B cell (primary cell): ENCODE measurements at regions not wholly inside any gene's neighbourhood (a gene's known extent, or its start where the extent isn't known, plus 50 kb on each side); places are given as distances from the start of the nearest gene placed in this dataset.

Experiments used
- ATAC-seq: fragments of 200-7000 bp; cut with Tn5 transposase; one replicate; pipeline ENCODE4 v1.10.0; 2021; ENCODE audit warnings: low read depth, mild to moderate bottlenecking, moderate number of reproducible peaks, moderate library complexity
- CTCF ChIA-PET: fragments of 350-600 bp; sonication (Branson Sonifier 250); formaldehyde crosslinking; loops from one replicate; lab custom pipeline; 2021; ENCODE audit warnings: antibody characterized with exemption, inconsistent platforms; lab: Charles Lee
- POLR2A ChIA-PET: fragments of 350-600 bp; sonication (Branson Sonifier 250); formaldehyde crosslinking; loops from one replicate; lab custom pipeline; 2021; ENCODE audit warnings: antibody characterized with exemption; lab: Charles Lee
- DNase-seq: peaks from one replicate; pipeline ENCODE4 v3.0.0; 2013
- H2AFZ ChIP-seq: 2 replicates; pipeline ENCODE4 v1.6.1; 2012; ENCODE audit warnings: mild to moderate bottlenecking, low read depth, low read length; ENCODE audit not compliant: insufficient read depth, poor library complexity, severe bottlenecking
- H3K27ac ChIP-seq, 2 donors: 1 replicate in 1 of 2; 2 replicates in 1 of 2; pipeline ENCODE4 v1.5.1; 2012 to 2013; ENCODE audit warnings: low read length in 2 of 2, mild to moderate bottlenecking in 2 of 2, moderate library complexity in 1 of 2
- H3K27me3 ChIP-seq, 4 experiments: fragments of 200-600 bp in 1 of 4; sonication (generic) in 1 of 4; replicated peaks in 1 of 4; 1 replicate in 2 of 4; 2 replicates in 2 of 4; pipeline versions ENCODE4 v1.6.1 to v1.7.0; 2013 to 2016; ENCODE audit warnings: low read length in 3 of 4, mild to moderate bottlenecking in 2 of 4, mixed read lengths in 1 of 4, moderate library complexity in 1 of 4; ENCODE audit not compliant: insufficient read depth in 4 of 4, control insufficient read depth in 3 of 4; ENCODE audit errors: control extremely low read depth in 1 of 4
- H3K36me3 ChIP-seq, 2 experiments: replicated peaks in 1 of 2; 1 replicate in 1 of 2; 2 replicates in 1 of 2; pipeline versions ENCODE4 v1.6.1 to v1.7.1; 2013; ENCODE audit warnings: low read length in 1 of 2; ENCODE audit not compliant: insufficient read depth in 2 of 2, control insufficient read depth in 1 of 2; ENCODE audit errors: control extremely low read depth in 1 of 2, extremely low read depth in 1 of 2
- H3K4me1 ChIP-seq, 2 donors: fragments of 200-600 bp in 1 of 2; sonication (generic) in 1 of 2; 1 replicate in 1 of 2; 2 replicates in 1 of 2; pipeline versions ENCODE4 v1.5.1 to v1.6.1; 2013 to 2017; ENCODE audit warnings: low read length in 2 of 2; ENCODE audit not compliant: control insufficient read depth in 2 of 2, insufficient read depth in 2 of 2
- H3K4me2 ChIP-seq: replicated peaks from 2 replicates; pipeline ENCODE3; 2012; ENCODE audit warnings: mild to moderate bottlenecking, low read depth, low read length; ENCODE audit not compliant: poor library complexity, severe bottlenecking
- H3K4me3 ChIP-seq, 5 experiments: fragments of 200-600 bp in 1 of 5; sonication (generic) in 1 of 5; 1 replicate in 3 of 5; 2 replicates in 2 of 5; pipeline versions ENCODE4 v1.5.1 to v1.7.0; 2011 to 2016; ENCODE audit warnings: low read length in 4 of 5, mild to moderate bottlenecking in 4 of 5, low read depth in 2 of 5, control low read depth in 1 of 5, moderate library complexity in 1 of 5; ENCODE audit not compliant: insufficient read depth in 1 of 5; ENCODE audit errors: control extremely low read depth in 1 of 5, extremely low read depth in 1 of 5
- H3K79me2 ChIP-seq: fragments of 200-600 bp; sonication (generic); one replicate; pipeline ENCODE4 v1.6.0; 2016; ENCODE audit warnings: low read length; ENCODE audit not compliant: control insufficient read depth, insufficient read depth
- H3K9ac ChIP-seq: fragments of 200-600 bp; sonication (generic); 2 replicates; pipeline ENCODE4 v1.6.1; 2017; ENCODE audit warnings: mild to moderate bottlenecking, low read length, moderate library complexity
- H3K9me3 ChIP-seq, 3 donors: one replicate each; pipeline versions ENCODE4 v1.6.1 to v1.7.1; 2013; ENCODE audit warnings: low read length in 2 of 3; ENCODE audit not compliant: control insufficient read depth in 2 of 3, insufficient read depth in 1 of 3; ENCODE audit errors: control extremely low read depth in 1 of 3
- H4K20me1 ChIP-seq: 2 replicates; pipeline ENCODE4 v1.6.0; 2012; ENCODE audit warnings: mild to moderate bottlenecking, low read length; ENCODE audit not compliant: insufficient read depth, control insufficient read depth, poor library complexity, severe bottlenecking
- H3K27ac Mint-ChIP-seq: one replicate; pipeline ENCODE4 v1.8.0; 2021; ENCODE audit warnings: mixed read lengths
- H3K27me3 Mint-ChIP-seq: one replicate; pipeline ENCODE4 v1.8.0; 2021; ENCODE audit warnings: mixed read lengths
- H3K4me1 Mint-ChIP-seq: one replicate; pipeline ENCODE4 v1.8.0; 2021; ENCODE audit warnings: mixed read lengths
- H3K4me3 Mint-ChIP-seq: one replicate; pipeline ENCODE4 v1.8.0; 2021; ENCODE audit warnings: mixed read lengths
- H3K9me3 Mint-ChIP-seq: one replicate; pipeline ENCODE4 v1.8.0; 2022; ENCODE audit warnings: mixed read lengths; ENCODE audit not compliant: insufficient read depth
- CTCF ChIP-seq: fragments of 200-600 bp; IDR thresholded peaks from one replicate; pipeline ENCODE4 v1.8.0; 2022; ENCODE audit warnings: antibody characterized with exemption, mild to moderate bottlenecking
- EZH2 ChIP-seq: IDR thresholded peaks from 2 replicates; pipeline ENCODE4 v1.6.1; 2012; ENCODE audit warnings: borderline replicate concordance, low read depth, mild to moderate bottlenecking, moderate library complexity, low read length; ENCODE audit not compliant: insufficient read depth, poor library complexity, severe bottlenecking
- WGBS: methylation state at CpG from one replicate; pipeline ENCODE4 v1.1.5; 2013; ENCODE audit warnings: missing lambda C conversion rate; ENCODE audit not compliant: insufficient coverage; 5-methylcytosine and 5-hydroxymethylcytosine counted together
- intact Hi-C: fragments of 100-400 bp; cut with micrococcal nuclease; formaldehyde crosslinking; loops from one replicate; pipeline ENCODE4 v1.10.0; 2022

GRCh38 chr4:102449751-102450352 is 51.3 kb upstream of the NFKB1 start:
- no peaks in the 10 kb centered on the region for H3K9me3 Mint-ChIP-seq
- TF ChIP-seq EZH2 = no peak
- peak; percentile 71 for TF ChIP-seq CTCF
- Histone ChIP-seq H3K27ac (no peak overlapping the region), H4K20me1 (no peaks in the 10 kb centered on the region), H3K79me2 (no peaks in the 10 kb centered on the region), H2AFZ (no peak overlapping the region), H3K9me3 (no peaks in the 10 kb centered on the region), H3K4me3 (no peak overlapping the region), H3K27me3 (no peaks in the 10 kb centered on the region), H3K36me3 (no peaks in the 10 kb centered on the region), H3K4me2 (no peak overlapping the region), H3K9ac (no peak overlapping the region), H3K4me1 (peaks cover 4 to 8% of the 10 kb centered on the region in 2 donors)
- H3K27ac Mint-ChIP-seq = no peak overlapping the region
- H3K27me3 Mint-ChIP-seq = no peaks in the 10 kb centered on the region
- DNase-seq (peak; percentile 76), ATAC-seq (peak; percentile 60)
- intact Hi-C loops = loop anchor here (1.0 to 5.0 kb wide), 5 partner anchors 52 to 649 kb away; partner anchors contain the start of genes BDH2 and NFKB1
- WGBS = 90% methylated on average over 2 of the region's 4 CpGs
- H3K4me3 Mint-ChIP-seq = no peak overlapping the region
- POLR2A ChIA-PET = no interaction called here
- CTCF ChIA-PET = interaction anchor here (1.0 to 2.9 kb wide), 10 partner anchors 11 to 651 kb away, joined by 3 to 20 read pairs (median 4); partner anchors contain the start of gene BDH2
- H3K4me1 Mint-ChIP-seq = peaks cover 5% of the 10 kb centered on the region

GRCh38 chr4:102451266-102451665 is 49.9 kb upstream of the NFKB1 start:
- Mint-ChIP-seq H3K4me1 (peaks cover 5% of the 10 kb centered on the region), H3K27me3 (peaks cover under 1% of the 10 kb centered on the region), H3K27ac (no peak overlapping the region), H3K4me3 (no peak overlapping the region), H3K9me3 (no peaks in the 10 kb centered on the region)
- H3K36me3 ChIP-seq = no peaks in the 10 kb centered on the region
- WGBS = no CpG with 5 or more reads among the region's 4 CpGs
- H3K27me3 ChIP-seq = no peaks in the 10 kb centered on the region
- H2AFZ ChIP-seq = no peak overlapping the region
- no peaks in the 10 kb centered on the region for H3K79me2 ChIP-seq
- H3K4me2 ChIP-seq = no peak overlapping the region
- ChIA-PET POLR2A (no interaction called here), CTCF (no interaction called here)
- no peak overlapping the region for H3K27ac ChIP-seq
- no peak for TF ChIP-seq EZH2
- no peak for TF ChIP-seq CTCF
- no peaks in the 10 kb centered on the region for H3K9me3 ChIP-seq
- H3K4me1 ChIP-seq = peaks cover 4 to 8% of the 10 kb centered on the region in 2 donors
- no peaks in the 10 kb centered on the region for H4K20me1 ChIP-seq
- DNase-seq (no peak), ATAC-seq (no peak)
- no peak overlapping the region for H3K9ac ChIP-seq
- intact Hi-C loops = loop anchor here (2.0 kb wide), 1 partner anchor 640 kb away; no protein-coding TSS in a partner anchor
- no peak overlapping the region for H3K4me3 ChIP-seq
